Left cardiac atrium (tissue), 4 donors: ENCODE measurements at regions not wholly inside any gene's neighbourhood (a gene's known extent, or its start where the extent isn't known, plus 50 kb on each side); places are given as distances from the start of the nearest gene placed in this dataset.

Experiments used
- ATAC-seq, 2 donors: fragments of 200-7000 bp; cut with Tn5 transposase; one replicate each; pipeline ENCODE4 v1.9.1; 2020; ENCODE audit warnings: mild to moderate bottlenecking in 2 of 2, moderate library complexity in 2 of 2
- DNase-seq: peaks from one replicate; pipeline ENCODE4 v3.0.0-alpha.2; 2020
- intact Hi-C, 2 donors: fragments of 100-400 bp; cut with DNase I; formaldehyde crosslinking; loops; one replicate each; pipeline versions ENCODE4 v1.14.1 to v1.15.1; 2022 to 2023
- donor health status: DM: no; HTN: yes; CAD: no.
- donor health status: DM: no; HTN: yes; CAD: no; lungs with severe emphysema.
- donor health status: DM: yes; HTN: yes; CAD: no.
- donor health status: Dilated cardiomyopathy.

DNA sequence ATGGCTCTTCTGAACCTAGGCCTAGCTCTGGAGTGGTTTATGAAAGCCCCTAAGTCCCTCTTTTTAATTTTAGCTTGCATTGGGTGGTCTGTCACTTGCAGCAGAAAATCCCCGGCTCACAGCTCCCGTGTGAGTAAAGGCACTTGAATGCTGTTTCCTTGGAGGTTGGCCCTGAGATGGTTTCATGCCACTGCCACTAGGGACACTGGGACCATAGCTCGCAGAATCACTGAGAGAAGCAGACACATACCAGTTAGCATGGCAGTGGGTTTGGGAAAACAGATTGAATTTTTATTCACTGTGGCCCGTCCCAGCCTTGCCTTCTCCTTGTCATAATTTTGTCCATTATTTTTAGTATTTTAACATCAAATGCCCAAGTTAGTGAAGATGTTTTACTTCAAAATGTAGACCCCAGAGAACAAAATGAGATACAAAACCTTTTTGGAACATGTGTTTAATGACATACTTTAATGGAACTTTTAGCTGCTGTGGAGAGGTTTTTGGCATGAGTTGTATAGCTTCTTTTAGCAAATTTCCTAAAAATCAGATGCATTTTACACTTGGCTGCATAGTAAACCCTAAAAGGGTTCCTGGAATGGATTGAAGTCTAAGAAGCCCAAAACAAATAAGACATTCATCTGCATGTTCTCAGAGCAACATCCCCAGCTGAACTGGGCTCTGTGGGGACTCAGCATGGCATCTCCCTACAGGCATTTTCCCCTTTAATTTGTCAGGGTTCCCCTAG lies 259.7 kb upstream of the PITRM1 start:
- ATAC-seq (no peak), DNase-seq (no peak)
- intact Hi-C loops = no loop called here

DNA sequence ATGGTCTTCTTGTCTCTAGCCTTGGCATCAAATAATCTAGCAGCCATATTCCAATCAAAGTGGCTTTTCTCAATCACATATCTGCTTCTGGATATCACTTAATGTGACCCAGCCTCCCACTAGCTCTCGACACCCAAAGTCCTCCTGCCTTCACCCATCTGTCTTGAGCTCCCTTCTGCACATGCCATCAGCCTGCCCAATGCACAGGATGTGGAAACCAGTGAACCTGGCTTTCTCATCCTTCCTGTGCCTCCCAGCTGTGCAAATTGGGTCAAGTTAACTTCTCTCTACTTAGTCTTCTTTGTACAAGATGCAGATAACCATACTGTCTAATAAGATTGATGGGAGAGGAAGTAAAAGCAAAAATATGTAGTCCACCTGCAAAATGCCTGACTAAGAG lies 257.9 kb upstream of the PITRM1 start:
- intact Hi-C loops = no loop called here
- DNase-seq = no peak
- no peak for ATAC-seq

DNA sequence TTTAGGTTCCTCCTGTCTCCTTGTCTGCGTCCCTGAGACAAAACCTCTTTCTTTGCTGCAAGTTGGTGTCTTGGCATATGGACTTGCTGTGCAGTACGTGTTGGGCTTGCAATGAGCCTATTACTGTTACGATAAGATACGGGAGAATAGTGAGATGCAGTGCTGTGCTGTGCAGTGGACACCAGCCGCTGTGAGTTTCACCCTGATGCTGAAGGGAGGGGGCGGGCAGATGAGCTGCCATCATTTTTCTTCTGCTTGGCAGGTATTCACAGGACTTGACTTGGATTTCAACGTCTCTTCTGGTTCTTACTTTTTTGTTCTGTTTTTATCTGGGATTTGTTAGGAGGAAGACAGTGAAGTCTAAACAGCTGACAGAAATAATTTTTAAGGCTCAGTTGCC lies 257.1 kb upstream of the PITRM1 start:
- intact Hi-C loops = no loop called here
- ATAC-seq (peak in 1 of 2 donors; percentile 47), DNase-seq (no peak)

DNA sequence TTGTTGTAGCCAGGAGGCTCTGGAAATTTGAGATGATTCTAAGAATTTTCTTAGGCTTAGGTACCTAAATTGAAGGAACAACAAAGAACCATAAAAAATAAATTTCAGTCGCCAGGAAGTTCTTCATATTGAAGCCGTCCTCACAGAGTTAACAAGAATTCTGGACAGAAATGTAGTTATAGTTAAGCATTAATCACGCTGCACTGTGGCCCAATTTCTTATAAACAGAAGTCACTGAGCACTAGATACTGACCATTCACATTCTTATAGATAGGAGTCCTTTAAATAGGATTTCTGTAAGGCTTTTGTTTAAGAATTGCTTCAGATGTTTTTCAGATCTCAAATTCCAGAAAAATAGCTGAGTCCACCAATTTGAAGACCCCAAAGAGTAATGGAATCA lies 256.2 kb upstream of the PITRM1 start:
- intact Hi-C loops = no loop called here
- ATAC-seq = no peak
- no peak for DNase-seq

DNA sequence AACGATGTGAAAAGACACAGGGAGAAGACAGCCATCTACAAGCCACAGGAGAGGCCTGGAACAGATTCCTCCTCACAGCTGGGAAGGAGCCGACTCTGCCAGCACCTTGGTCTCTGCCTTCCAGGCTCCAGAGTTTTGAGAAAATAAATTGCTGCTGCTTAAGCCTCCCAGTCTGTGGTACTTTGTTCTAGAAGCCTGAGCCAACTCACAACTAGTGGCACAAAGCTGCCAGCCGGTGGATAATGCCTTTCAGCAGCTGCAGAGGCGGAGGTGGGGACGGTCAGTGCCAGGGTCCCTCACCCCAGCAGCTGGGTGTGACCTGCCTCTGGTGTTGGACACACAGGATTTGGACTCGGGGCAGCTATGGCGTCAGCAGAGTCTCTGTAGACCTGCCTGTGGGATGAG lies 255.4 kb upstream of the PITRM1 start:
- ATAC-seq (peak in 1 of 2 donors; percentile 54), DNase-seq (no peak)
- intact Hi-C loops = no loop called here

DNA sequence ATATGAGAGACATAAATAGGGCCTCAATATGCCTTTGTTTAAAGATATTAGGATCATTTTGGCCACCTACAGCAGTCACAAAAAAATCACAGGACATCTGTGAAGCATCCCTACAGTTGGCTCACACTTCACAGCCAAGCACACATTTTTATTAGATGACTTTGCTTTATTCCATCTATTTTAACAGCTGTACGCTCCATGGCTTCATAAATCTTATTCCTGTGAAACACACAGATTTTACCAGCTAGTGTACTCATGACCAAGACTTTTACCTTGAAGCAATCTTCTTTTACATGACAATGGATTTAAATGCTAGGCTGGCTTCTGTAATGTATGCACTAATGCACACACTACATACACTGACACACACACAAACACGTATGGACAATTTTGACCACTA lies 254.8 kb upstream of the PITRM1 start:
- intact Hi-C loops = no loop called here
- ATAC-seq (peak in 1 of 2 donors; percentile 18), DNase-seq (no peak)

DNA sequence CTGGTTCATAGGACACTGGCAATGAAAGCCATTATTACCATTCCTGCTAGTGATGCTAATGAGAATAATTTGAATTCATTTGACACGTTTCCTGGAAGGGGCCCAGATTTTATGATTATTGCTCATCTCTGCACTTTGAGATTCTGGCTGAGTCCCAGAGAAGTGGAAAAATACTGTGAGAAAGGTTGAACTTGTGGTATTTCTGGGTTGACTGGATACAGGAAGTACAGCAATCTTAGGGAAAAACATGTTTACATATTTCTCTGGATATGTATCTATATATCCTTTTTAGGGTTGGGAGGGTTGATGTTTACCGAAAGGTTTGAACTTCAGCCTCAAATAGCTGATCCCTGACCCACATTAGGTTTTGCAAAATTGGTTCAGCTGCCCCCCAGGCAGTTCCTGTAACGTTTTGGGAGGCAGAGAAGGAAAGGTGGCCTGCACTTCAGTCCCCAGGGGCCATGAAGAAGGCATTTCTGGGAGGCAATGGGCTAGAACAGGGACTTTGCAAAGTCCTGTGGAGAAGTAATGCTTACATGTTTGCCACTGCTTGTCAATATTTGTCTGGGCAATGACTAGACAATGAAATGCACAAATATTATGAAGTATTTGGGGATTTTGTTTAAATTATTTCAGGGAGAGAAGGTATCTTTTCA lies 253.7 kb upstream of the PITRM1 start:
- intact Hi-C loops = no loop called here
- ATAC-seq (peak in 1 of 2 donors; percentile 22), DNase-seq (no peak)

DNA sequence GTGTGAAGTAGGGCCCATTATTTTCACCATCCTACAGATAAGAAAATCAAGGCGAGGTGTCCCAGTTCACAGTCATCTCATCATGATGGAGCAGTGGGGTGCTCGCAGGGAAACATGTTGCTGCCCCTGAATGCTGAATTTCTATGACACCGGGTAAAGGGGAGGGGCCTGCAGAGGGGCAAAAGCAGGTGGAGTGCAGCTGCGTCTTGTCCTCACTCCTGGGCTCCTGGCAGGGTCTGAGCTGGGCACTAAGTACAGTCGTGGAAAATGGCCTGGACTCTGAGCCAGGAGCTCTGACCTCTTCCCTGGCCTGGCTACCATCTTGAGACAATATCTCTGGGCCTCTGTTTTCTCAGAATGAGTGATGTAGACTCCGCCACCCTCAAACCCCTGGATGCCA lies 253.1 kb upstream of the PITRM1 start:
- intact Hi-C loops = no loop called here
- ATAC-seq (no peak), DNase-seq (no peak)

DNA sequence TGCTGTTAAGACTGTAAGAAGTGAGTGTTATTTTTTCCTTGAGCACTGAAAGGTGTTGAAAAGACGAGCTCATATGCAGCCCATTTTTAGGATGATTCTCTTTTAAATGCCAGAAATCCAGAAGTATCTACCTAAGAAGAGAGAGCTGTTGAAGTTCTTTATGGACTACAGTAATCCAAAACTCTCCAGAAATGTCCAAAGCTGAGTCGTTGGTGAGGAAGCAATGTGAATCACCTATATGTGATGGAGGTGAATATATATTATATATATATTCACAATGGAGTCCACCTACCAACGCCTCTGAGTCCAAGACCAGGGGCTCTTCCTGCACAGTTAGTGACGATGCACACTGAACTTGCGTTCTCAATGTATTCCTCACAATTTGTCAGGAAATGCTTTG lies 252.7 kb upstream of the PITRM1 start:
- intact Hi-C loops = no loop called here
- ATAC-seq (no peak), DNase-seq (no peak)

DNA sequence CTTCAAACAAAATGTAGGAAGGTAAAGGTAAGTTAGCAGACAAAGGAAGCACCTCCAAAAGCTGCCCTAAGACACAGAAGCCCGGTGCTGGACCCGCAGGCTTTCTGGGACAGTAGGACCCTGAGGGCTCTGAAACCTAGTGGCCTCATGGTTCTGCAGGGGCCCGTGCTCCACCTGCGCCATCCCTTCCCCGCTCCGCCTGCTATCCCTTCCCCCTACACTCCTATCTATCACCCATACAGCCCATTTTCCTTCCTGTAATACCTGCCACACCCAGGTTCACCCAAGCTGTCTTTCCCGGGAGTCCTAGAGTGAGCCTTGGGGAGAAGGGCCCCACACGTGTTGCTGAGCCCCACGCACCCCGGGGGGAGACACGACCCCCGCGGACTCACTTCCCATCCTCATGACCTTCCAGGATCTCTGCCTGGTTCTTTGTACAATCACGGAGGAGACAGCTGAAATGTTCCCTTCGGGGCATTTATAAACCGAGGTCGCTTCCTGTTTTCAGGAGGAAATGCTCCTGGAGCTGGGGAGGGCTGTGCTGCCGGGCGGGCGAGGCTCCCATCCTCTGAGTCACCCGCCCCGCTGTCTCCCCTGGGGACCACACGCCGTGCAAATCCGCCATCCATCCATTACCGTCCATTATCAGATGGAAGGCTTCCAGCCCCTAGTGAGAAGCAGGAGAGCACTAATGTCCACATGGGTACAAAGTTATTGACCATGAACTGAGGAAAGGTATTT lies 251.7 kb upstream of the PITRM1 start:
- peak; percentile 71 to 74 for ATAC-seq
- intact Hi-C loops = no loop called here
- peak; percentile 66 for DNase-seq

DNA sequence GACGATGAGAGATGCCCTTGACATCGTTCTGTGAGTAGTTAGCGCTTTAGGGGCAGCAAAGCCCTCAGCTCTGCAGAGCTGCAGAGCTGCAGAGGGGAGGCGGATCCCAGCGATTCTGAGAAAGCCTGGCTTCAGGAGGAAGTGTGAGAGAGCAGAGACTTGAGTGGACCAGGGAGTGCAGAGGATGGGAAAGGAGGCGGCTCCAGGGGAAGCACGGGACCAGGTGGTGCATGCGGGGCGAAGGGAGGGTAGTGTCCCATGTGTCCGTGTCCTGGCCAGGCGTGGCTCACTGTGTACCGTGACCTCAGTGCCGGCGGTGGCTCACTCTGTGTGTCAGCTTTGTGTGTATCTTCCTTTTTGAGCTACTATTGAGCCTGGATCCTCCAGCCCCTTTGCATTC lies 250.8 kb upstream of the PITRM1 start:
- DNase-seq = no peak

DNA sequence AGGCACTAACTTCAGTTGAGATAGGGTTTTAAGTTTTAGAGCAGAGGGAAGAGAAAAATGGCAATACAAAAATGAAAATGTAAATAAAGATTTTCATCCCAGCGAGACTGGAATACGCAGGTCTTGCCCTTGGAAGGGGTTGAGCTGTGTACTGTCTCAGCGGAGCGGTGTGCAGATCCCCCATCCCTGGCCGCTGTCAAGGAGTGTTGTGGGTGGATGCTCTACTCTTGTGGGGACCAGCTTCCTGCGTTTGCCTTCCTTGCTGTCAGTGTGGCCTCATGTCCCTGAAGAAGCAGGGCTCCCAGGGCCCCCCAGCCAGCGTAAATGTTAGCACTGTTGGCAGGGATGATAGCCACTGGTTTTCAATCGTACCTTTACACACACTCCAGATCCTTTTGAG lies 249.7 kb upstream of the PITRM1 start:
- intact Hi-C loops = no loop called here
- DNase-seq (no peak), ATAC-seq (no peak)

More for the DNA sequence above, 250.8 kb upstream of the PITRM1 start:
- intact Hi-C loops = no loop called here
- no peak for ATAC-seq

DNA sequence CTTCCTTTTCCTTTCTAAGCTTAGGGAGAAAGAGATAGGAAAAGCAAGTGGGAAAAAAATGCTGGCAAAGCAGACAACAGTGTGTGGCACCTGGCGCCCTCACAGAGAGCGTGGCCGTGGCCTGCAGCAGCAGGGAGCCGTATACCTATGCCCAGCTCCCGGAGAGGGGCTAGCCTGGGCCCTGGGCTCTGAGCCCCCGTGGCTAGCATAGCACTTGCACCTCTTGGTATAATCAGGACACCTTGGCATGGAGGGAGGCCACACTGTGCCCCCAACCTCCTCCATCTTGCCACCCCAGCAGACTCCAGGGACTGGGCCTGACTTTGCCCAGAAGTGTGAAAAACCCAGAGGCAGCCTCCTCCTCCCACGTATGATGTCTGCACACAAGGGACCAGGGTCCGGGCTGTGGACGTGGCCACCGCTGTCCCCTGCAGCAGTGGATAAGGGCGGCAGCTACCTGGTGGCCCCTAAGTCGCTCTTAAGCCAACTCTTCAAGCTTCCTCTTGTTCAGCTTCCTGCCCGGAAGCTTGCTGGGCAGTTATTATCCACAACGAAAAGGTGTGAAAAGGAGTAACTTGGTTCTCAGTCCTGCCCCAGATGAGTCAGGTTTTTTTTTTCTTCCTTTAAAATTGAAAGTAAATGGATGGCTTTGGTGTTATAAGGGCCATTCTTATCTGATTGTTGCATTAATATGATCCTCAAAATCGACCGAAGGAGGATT lies 249.1 kb upstream of the PITRM1 start:
- ATAC-seq = no peak

DNA sequence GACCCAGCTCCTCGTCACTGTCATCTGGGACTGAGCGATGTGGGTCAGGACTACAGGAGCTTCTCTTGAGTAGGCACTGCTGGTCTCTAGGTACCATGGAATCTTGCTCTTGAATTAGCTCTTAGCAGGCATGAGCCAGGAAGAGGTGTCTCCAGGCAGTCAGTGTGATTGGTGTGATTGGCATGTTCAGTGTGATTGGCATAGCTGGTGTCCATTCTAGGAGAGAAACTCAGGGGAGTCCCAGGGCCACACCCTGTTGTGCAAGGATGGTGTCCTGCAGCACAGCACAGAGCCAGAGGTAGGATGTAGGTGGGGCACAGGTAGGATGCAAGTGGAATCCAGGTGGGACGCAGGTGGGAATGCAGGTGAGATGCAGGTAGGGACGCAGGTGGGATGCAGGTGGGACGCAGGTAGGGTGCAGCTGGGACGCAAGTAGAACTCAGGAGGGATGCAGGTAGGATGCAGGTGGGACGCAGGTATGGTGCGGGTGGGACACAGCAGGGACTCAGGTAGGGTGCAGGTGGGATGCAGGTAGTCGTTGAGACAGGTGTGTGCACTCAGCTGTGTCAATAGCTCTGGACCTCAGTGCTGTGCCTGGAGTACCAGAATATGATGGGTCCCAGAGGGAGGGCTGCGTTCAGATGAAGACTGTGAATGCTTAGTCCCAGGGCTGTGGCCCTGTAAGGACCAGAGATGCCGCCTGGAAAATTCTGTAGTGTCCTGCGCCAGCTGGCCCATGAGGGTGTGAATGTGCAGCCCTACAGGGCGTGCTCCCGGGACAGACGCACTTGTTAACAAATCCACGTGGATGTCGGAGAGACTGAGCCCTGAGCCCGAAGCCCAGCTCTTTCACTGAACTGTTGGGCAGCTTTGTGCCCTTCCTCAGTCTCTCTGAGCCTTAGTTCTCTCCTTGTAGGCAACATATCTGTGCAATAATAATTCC lies 248.2 kb upstream of the PITRM1 start:
- intact Hi-C loops = no loop called here
- no peak for DNase-seq
- ATAC-seq = no peak

More for the DNA sequence above, 249.1 kb upstream of the PITRM1 start:
- intact Hi-C loops = no loop called here
- DNase-seq = no peak

DNA sequence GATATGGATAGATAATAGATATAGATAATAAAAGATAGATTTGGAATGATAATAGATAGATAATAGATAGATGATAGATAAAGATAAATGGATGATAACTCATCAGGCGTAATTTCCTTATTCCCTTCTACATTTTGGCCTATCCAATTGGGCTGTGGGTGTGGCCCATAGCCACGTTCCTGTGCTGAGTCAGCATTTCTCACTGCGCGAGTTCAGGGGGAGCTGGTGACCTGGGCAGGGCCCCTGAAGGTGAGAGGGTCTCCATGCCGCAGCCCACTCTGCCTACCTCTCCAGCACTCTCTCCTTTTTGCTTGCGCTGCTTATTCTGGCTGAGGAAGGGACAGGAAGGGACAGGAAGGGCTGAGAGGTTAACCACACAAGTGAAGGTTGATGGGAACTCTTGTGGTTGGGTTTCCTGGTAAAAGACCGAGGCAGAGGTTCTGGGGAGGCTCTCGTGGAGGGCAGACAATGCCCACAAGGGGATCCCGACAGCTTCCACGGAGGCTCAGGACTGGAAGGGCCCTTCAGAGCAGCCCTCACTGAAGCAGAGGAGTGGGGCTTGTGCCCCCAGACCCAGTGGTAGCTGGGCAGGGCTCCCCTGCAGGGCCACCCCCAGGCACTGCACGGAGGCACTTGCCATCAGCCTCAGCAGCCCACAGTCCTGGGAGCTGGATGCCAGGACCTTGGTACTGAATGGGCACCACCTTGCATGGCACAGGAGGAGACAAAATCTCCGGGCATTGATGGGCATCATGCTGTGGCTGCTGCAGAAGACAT lies 247.3 kb upstream of the PITRM1 start:
- DNase-seq = no peak
- intact Hi-C loops = no loop called here
- no peak for ATAC-seq

DNA sequence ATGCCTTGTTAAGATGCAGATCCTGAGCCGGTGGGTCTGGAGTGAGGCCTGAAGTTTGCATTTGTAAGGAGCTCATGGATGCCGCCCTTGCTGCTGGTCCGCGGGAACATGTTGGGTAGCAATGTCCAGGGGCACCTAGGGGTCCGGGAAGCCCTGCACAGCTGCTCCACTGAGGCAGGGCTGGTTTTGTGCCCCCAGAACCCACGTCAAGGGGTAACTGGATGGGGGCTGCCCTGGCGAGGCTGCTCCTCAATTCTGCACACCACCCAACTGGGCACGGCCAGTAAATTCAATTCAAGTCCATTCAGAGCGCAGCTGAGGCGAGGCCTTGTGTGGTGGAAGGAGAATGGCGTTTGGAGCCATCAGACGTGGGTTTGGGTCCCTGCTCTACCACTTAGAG lies 246.3 kb upstream of the PITRM1 start:
- intact Hi-C loops = no loop called here
- ATAC-seq (no peak), DNase-seq (no peak)

DNA sequence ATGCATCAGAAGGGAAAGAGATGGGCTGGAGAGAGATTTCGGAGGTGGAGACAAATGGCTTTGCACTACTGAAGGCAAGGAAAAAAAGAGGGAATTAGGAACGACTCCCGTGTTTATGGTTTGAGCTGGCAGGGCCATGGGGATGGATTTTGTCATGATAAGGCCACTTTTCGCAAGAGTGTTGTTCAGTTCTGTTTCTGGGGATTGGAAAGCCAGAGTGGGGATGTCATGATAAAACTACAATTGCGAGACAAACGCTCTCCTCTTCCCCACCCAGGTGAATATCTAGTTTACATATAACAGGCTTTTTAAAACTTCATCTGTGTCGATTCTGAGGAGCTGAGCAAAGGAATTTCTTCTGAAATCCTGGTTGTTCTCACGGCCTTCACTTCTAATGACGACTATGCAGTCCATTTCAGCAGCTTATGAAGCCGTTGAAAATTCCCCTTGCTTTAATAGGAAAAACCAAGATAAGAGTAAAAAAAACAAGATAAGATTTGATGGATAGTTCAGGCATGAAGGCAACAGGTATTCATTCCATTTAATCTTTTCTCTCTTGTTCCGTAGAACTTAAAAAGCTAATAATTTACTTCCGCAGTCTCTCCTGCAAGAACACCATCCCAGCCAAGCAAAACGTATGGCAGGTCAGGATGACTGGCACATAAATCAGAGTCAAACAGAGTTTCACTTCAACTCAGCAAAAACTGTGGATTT lies 245.6 kb upstream of the PITRM1 start:
- DNase-seq (no peak), ATAC-seq (no peak)
- intact Hi-C loops = no loop called here
